ENCODE measurements at regions not wholly inside any gene's neighbourhood (a gene's known extent, or its start where the extent isn't known, plus 50 kb on each side); places are given as distances from the start of the nearest gene placed in this dataset.

DNA sequence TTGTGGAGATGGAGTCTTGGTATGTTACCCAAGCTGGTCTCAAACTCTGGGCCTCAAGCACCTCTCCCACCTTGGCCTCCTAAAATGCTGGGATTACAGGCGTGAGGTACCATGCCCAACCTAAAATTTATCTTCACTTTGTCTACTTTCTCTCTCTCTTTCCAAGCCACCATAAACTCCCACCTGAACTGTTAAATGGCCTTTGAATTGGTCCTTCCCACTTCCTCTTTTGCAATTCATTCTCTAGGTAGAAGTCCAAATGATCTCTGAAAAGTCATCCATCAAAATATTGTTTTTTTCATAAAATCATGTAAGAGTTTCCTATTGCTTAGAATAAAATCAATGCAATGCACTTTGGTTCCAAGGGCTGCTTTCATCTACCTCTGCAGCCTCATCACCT lies 90.1 kb upstream of the CELF2 start:
- no peaks in the 10 kb centered on the region for H4K20me1 ChIP-seq (ENCODE audit: insufficient read depth)
- no peak overlapping the region for H3K4me3 ChIP-seq (replicated peaks in 1 of 2; ENCODE audit: low read depth in 1 of 2, low read length in 2 of 2)
- peaks cover 0 to 9% of the 10 kb centered on the region in 2 experiments; a peak in 2 of 4 replicates for H3K9me3 ChIP-seq (ENCODE audit: control insufficient read depth in 1 of 2, insufficient read depth in 1 of 2, low read depth in 1 of 2, low read length in 2 of 2)
- H3K27ac ChIP-seq (ENCODE audit: low read depth, low read length), result no peak overlapping the region
- H3K79me2 ChIP-seq (ENCODE audit: insufficient read depth, low read length), result no peaks in the 10 kb centered on the region
- no peak overlapping the region for H3K9ac ChIP-seq (ENCODE audit: low read length)
- ChIA-PET RAD21 (ENCODE audit: low non-redundant PET in 1 of 2, low total read pairs in 2 of 2, uncharacterized antibody in 2 of 2, unreplicated experiment in 2 of 2) (no interaction called here), POLR2A (no interaction called here), CTCF (no interaction called here)
- no peaks in the 10 kb centered on the region for H3K27me3 ChIP-seq (ENCODE audit: insufficient read depth, low read length)
- DNase-seq (ENCODE audit: low read depth, low spot score) (no peak), ATAC-seq (no peak)
- no TSS peak for BruUV-seq (replicated peaks)
- intact Hi-C loops (cut with micrococcal nuclease), result no loop called here
- no peak overlapping the region for H2AFZ ChIP-seq (ENCODE audit: low read depth, low read length, poor library complexity, severe bottlenecking)
- H3K4me2 ChIP-seq (ENCODE audit: low read length), result no peak overlapping the region
- H3K9me2 ChIP-seq (ENCODE audit: insufficient read depth), result no peaks in the 10 kb centered on the region
- TF ChIP-seq TCF7L2 (IDR thresholded peaks at IDR 0.05; ENCODE audit: borderline replicate concordance, extremely low read depth, insufficient read depth, insufficient read length) (no peak), EGR1 (IDR thresholded peaks at IDR 0.05; ENCODE audit: low read depth) (no peak), CEBPB (IDR thresholded peaks at IDR 0.05; ENCODE audit: low read depth) (no peak), EZH2 (IDR thresholded peaks at IDR 0.05) (no peak), SRF (IDR thresholded peaks at IDR 0.05; ENCODE audit: low read depth) (no peak), SP1 (IDR thresholded peaks at IDR 0.05; ENCODE audit: low read depth) (no peak)
- TF ChIP-seq, protein P1, sequence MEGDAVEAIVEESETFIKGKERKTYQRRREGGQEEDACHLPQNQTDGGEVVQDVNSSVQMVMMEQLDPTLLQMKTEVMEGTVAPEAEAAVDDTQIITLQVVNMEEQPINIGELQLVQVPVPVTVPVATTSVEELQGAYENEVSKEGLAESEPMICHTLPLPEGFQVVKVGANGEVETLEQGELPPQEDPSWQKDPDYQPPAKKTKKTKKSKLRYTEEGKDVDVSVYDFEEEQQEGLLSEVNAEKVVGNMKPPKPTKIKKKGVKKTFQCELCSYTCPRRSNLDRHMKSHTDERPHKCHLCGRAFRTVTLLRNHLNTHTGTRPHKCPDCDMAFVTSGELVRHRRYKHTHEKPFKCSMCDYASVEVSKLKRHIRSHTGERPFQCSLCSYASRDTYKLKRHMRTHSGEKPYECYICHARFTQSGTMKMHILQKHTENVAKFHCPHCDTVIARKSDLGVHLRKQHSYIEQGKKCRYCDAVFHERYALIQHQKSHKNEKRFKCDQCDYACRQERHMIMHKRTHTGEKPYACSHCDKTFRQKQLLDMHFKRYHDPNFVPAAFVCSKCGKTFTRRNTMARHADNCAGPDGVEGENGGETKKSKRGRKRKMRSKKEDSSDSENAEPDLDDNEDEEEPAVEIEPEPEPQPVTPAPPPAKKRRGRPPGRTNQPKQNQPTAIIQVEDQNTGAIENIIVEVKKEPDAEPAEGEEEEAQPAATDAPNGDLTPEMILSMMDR (IDR thresholded peaks at IDR 0.05 in 2 of 3, conservative IDR thresholded peaks at IDR 0.05 in 1 of 3; ENCODE audit: borderline replicate concordance in 1 of 3, insufficient read depth in 1 of 3, low read depth in 2 of 3, low read length in 2 of 3), result no peak
- TF ChIP-seq, protein P2, sequence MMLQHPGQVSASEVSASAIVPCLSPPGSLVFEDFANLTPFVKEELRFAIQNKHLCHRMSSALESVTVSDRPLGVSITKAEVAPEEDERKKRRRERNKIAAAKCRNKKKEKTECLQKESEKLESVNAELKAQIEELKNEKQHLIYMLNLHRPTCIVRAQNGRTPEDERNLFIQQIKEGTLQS (IDR thresholded peaks at IDR 0.05), result no peak
- TF ChIP-seq, protein P3, sequence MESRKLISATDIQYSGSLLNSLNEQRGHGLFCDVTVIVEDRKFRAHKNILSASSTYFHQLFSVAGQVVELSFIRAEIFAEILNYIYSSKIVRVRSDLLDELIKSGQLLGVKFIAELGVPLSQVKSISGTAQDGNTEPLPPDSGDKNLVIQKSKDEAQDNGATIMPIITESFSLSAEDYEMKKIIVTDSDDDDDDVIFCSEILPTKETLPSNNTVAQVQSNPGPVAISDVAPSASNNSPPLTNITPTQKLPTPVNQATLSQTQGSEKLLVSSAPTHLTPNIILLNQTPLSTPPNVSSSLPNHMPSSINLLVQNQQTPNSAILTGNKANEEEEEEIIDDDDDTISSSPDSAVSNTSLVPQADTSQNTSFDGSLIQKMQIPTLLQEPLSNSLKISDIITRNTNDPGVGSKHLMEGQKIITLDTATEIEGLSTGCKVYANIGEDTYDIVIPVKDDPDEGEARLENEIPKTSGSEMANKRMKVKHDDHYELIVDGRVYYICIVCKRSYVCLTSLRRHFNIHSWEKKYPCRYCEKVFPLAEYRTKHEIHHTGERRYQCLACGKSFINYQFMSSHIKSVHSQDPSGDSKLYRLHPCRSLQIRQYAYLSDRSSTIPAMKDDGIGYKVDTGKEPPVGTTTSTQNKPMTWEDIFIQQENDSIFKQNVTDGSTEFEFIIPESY (IDR thresholded peaks at IDR 0.05; ENCODE audit: extremely low read depth, insufficient replicate concordance, low read length), result no peak
- no peaks in the 10 kb centered on the region for H3K4me1 ChIP-seq (ENCODE audit: control insufficient read depth in 1 of 2, insufficient read depth in 2 of 2, low read length in 2 of 2)
- H3K36me3 ChIP-seq (ENCODE audit: control insufficient read depth in 1 of 2, insufficient read depth in 2 of 2, low read length in 2 of 2), result no peaks in the 10 kb centered on the region

All from HCT116 (cell line).